Activated CD4-positive, alpha-beta T cell treated with anti-CD3 and anti-CD28 coated beads, Interleukin-10, Interleukin-2, amounts not matched to agents 100 ng/mL and 50 ng/mL, durations not matched to agents 16 hours and 8 hours (primary cell): ENCODE measurements at regions not wholly inside any gene's neighbourhood (a gene's known extent, or its start where the extent isn't known, plus 50 kb on each side); places are given as distances from the start of the nearest gene placed in this dataset.
"Not testable (repeated sequence)": the region's sequence is repeated elsewhere in the genome, so short reads cannot be mapped to it uniquely, and the experiment has no call there.

ENCODE experiments used
- DNase-seq: peaks from one replicate; pipeline ENCODE4 v3.0.0-alpha.2; 2020

GRCh38 chr11:38123673-38124072 lies 1525.6 kb upstream of the RAG2 start:
- no peak for DNase-seq

GRCh38 chr11:38116616-38117015 lies 1518.6 kb upstream of the RAG2 start:
- DNase-seq, result not testable (repeated sequence)

- not testable (repeated sequence) for DNase-seq
Observed at GRCh38 chr11:38115381-38115780, 1517.3 kb upstream of the RAG2 start.

GRCh38 chr11:38100836-38101462 lies 1502.9 kb upstream of the RAG2 start:
- no peak for DNase-seq

- no peak for DNase-seq
Observed at GRCh38 chr11:38095268-38095667, 1497.2 kb upstream of the RAG2 start.

- no peak for DNase-seq
Observed at GRCh38 chr11:38089726-38090125, 1491.7 kb upstream of the RAG2 start.

- no peak for DNase-seq
Observed at GRCh38 chr11:38060920-38061319, 1462.9 kb upstream of the RAG2 start.

- DNase-seq, result no peak
Observed at GRCh38 chr11:38060136-38060535, 1462.1 kb upstream of the RAG2 start.

GRCh38 chr11:38046571-38047135 lies 1448.6 kb upstream of the RAG2 start:
- DNase-seq, result no peak

GRCh38 chr11:38043060-38043459 lies 1445.0 kb upstream of the RAG2 start:
- DNase-seq, result no peak

GRCh38 chr11:38038777-38039176 lies 1440.7 kb upstream of the RAG2 start:
- no peak for DNase-seq

GRCh38 chr11:38019072-38019775 lies 1421.2 kb upstream of the RAG2 start:
- DNase-seq, result no peak

- no peak for DNase-seq
Observed at GRCh38 chr11:38014405-38014804, 1416.4 kb upstream of the RAG2 start.

GRCh38 chr11:38013157-38013556 lies 1415.1 kb upstream of the RAG2 start:
- DNase-seq, result no peak

GRCh38 chr11:38011496-38011895 lies 1413.5 kb upstream of the RAG2 start:
- no peak for DNase-seq

GRCh38 chr11:38009932-38010331 lies 1411.9 kb upstream of the RAG2 start:
- no peak for DNase-seq

- no peak for DNase-seq
Observed at GRCh38 chr11:38006466-38006865, 1408.4 kb upstream of the RAG2 start.

GRCh38 chr11:38005597-38005996 lies 1407.6 kb upstream of the RAG2 start:
- no peak for DNase-seq

- DNase-seq, result no peak
Observed at GRCh38 chr11:37999171-37999570, 1401.1 kb upstream of the RAG2 start.

- no peak for DNase-seq
Observed at GRCh38 chr11:37995886-37996285, 1397.8 kb upstream of the RAG2 start.

- DNase-seq, result no peak
Observed at GRCh38 chr11:37988031-37988430, 1390.0 kb upstream of the RAG2 start.

GRCh38 chr11:37984991-37985390 lies 1387.0 kb upstream of the RAG2 start:
- DNase-seq, result no peak

GRCh38 chr11:37978647-37979046 lies 1380.6 kb upstream of the RAG2 start:
- DNase-seq, result no peak

GRCh38 chr11:37973941-37974340 lies 1375.9 kb upstream of the RAG2 start:
- no peak for DNase-seq

GRCh38 chr11:37972691-37973090 lies 1374.7 kb upstream of the RAG2 start:
- no peak for DNase-seq
